Lung (tissue), 11 donors: ENCODE measurements at regions not wholly inside any gene's neighbourhood (a gene's known extent, or its start where the extent isn't known, plus 50 kb on each side); places are given as distances from the start of the nearest gene placed in this dataset.

Source experiments
- ATAC-seq: fragments of 200-7000 bp; cut with Tn5 transposase; one replicate; pipeline ENCODE4 v1.9.1; 2020; ENCODE audit warnings: moderate number of reproducible peaks; ENCODE audit not compliant: insufficient read depth, low FRiP score
- DNase-seq, 3 donors: peaks; one replicate each; pipeline ENCODE4 v3.0.0-alpha.2; 2013 to 2017
- H3K27ac ChIP-seq, 2 donors: one replicate each; pipeline ENCODE4 v1.5.1; 2013; ENCODE audit warnings: mild to moderate bottlenecking in 2 of 2, moderate library complexity in 2 of 2, control low read depth in 1 of 2, inconsistent platforms in 1 of 2, low read depth in 1 of 2, low read length in 1 of 2
- H3K27me3 ChIP-seq, 3 donors: one replicate each; pipeline ENCODE4 v1.5.1; 2013; ENCODE audit warnings: low read length in 2 of 3; ENCODE audit not compliant: control insufficient read depth in 3 of 3, insufficient read depth in 3 of 3
- H3K36me3 ChIP-seq, 4 donors: one replicate each; pipeline ENCODE4 v1.5.1; 2013; ENCODE audit warnings: low read length in 4 of 4, mild to moderate bottlenecking in 1 of 4, moderate library complexity in 1 of 4; ENCODE audit not compliant: control insufficient read depth in 4 of 4, insufficient read depth in 4 of 4
- H3K4me1 ChIP-seq, 5 donors: one replicate each; pipeline ENCODE4 v1.5.1; 2013; ENCODE audit warnings: low read length in 5 of 5, mild to moderate bottlenecking in 2 of 5, moderate library complexity in 1 of 5; ENCODE audit not compliant: control insufficient read depth in 5 of 5, insufficient read depth in 5 of 5
- H3K4me3 ChIP-seq: one replicate; pipeline ENCODE4 v1.5.1; 2013; ENCODE audit warnings: mild to moderate bottlenecking, control low read depth, moderate library complexity
- H3K9ac ChIP-seq, 2 donors: one replicate each; pipeline ENCODE4 v1.5.1; 2013; ENCODE audit warnings: low read length in 2 of 2, control low read depth in 1 of 2; ENCODE audit not compliant: insufficient read depth in 1 of 2
- H3K9me3 ChIP-seq, 4 donors: one replicate each; pipeline ENCODE4 v1.5.1; 2013; ENCODE audit warnings: low read length in 3 of 4, mild to moderate bottlenecking in 1 of 4, moderate library complexity in 1 of 4; ENCODE audit not compliant: control insufficient read depth in 4 of 4, insufficient read depth in 3 of 4
- WGBS, 2 donors: extraction: QIAGEN DNeasy Blood & Tissue Kit; methylation state at CpG; one replicate each; pipeline ENCODE4 v1.1.7; 2013; 5-methylcytosine and 5-hydroxymethylcytosine counted together
- TF ChIP-seq, protein P1 (sequence below): IDR thresholded peaks from 2 replicates; pipeline ENCODE4 v1.5.1; 2012; ENCODE audit warnings: mild to moderate bottlenecking; ENCODE audit errors: control extremely low read depth, extremely low read depth
- donor health status: control.
- donor health status: control.
- donor health status: Bipolar disorder and iron deficiency.
- donor health status: healthy.
- donor health status: DM: yes; HTN: yes; CAD: no.

DNA sequence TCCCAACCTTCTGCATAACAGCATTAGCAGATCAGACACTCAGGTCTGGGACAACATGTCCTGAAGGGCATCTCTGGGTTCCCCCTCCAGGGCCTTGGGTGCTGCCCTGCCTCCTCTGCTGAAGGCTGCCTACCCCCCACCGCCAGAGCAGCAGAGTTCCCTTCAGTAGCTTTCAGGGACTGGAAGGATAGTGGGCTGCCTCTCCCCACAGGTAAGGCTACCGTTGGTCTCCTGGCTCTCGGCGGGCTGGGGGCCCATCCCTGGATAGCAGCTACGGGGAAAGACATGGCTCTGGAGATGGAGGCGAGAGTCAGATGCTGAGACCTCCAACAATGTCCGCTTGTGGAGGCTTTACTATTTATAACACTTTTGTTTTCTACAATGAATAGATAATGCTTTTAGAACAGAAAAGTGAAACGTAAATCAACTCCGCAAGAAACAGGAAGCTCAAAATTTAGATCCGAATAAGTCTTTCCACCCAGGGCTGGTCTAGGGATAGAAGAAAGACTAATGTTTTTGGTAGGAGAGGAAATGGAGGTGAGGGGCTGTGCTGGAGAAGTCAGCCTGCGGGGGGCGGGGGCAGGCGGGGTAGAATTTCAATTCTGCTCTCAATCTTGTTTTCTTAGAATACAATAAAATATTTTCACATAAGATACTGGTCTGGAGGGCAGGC is 58.4 kb downstream of the ARL4C start:
- Histone ChIP-seq H3K27ac (peak overlapping the region in 1 of 2 donors; percentile 5), H3K4me3 (no peak overlapping the region), H3K9ac (no peak overlapping the region), H3K4me1 (peaks cover 0 to 11% (median 0%) of the 10 kb centered on the region in 5 donors), H3K9me3 (no peaks in the 10 kb centered on the region), H3K27me3 (no peaks in the 10 kb centered on the region), H3K36me3 (no peaks in the 10 kb centered on the region)
- WGBS, 2 donors, result 55 to 59% methylated on average over 13 of the region's 13 CpGs
- TF ChIP-seq, protein P1, sequence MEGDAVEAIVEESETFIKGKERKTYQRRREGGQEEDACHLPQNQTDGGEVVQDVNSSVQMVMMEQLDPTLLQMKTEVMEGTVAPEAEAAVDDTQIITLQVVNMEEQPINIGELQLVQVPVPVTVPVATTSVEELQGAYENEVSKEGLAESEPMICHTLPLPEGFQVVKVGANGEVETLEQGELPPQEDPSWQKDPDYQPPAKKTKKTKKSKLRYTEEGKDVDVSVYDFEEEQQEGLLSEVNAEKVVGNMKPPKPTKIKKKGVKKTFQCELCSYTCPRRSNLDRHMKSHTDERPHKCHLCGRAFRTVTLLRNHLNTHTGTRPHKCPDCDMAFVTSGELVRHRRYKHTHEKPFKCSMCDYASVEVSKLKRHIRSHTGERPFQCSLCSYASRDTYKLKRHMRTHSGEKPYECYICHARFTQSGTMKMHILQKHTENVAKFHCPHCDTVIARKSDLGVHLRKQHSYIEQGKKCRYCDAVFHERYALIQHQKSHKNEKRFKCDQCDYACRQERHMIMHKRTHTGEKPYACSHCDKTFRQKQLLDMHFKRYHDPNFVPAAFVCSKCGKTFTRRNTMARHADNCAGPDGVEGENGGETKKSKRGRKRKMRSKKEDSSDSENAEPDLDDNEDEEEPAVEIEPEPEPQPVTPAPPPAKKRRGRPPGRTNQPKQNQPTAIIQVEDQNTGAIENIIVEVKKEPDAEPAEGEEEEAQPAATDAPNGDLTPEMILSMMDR, result no peak
- no peak for ATAC-seq
- no peak for DNase-seq

DNA sequence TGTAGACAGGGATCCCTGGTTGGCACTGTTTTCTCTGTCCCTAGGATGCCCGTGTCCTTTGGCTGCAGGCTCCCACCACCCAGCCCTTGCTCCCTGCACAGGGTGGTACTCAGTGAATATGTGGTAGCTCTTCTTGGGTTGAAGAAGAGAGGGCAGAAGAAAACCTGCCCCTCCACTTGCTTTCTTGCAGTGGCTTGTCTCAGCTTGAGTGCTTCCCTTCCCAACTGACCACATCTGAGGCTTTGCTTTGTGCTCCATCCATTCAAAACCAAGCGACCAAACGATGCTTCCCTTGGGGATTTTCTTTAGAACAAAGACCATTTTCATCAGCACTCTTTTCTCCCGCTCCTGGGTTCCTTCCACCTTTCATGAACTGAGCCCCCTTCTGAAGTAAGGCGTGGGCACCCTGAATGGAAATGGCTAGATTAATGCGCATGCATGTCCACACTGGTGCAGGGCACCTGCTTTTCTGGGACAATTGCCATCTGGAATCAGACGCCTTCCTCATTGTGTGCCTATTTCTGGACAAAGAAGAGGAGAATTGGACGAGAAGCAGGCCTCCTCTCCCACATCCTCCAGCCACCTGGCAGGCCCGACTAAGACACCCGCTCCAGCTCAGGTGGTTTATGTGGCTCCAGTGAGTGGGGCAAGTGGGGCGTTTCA is 59.1 kb downstream of the ARL4C start:
- H3K4me1 ChIP-seq, result peaks cover 0 to 11% (median 0%) of the 10 kb centered on the region in 5 donors
- peak overlapping the region in 1 of 2 donors; percentile 5 for H3K27ac ChIP-seq
- 66 to 75% methylated on average over 11 of the region's 11 CpGs for WGBS, 2 donors
- TF ChIP-seq, protein P1, result no peak
- no peaks in the 10 kb centered on the region for H3K27me3 ChIP-seq
- H3K9ac ChIP-seq, result no peak overlapping the region
- no peak overlapping the region for H3K4me3 ChIP-seq
- H3K36me3 ChIP-seq, result no peaks in the 10 kb centered on the region
- ATAC-seq (no peak), DNase-seq (peak in 1 of 3 donors; percentile 36)
- no peaks in the 10 kb centered on the region for H3K9me3 ChIP-seq

DNA sequence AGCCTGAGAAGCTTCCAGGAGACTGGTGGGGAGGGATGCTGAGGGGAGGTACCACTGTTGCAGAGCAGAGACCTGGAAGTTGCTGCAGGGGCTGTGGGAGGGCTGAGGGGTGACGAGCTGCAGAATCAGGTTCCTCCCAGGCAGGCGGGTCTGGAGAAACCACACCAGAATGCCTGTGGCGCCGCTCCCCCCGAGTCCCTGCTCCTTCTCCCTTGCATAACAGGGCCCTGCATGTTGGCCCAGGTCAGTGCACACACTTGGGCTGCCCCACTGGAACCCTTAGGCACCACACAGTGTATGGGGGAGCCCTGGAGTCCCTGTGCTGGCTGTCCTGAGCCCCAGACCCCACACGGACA is 60.4 kb downstream of the ARL4C start:
- 50 to 82% methylated on average over 6 of the region's 6 CpGs for WGBS, 2 donors
- Histone ChIP-seq H3K9me3 (no peaks in the 10 kb centered on the region), H3K4me1 (peaks cover 0 to 11% (median 0%) of the 10 kb centered on the region in 5 donors), H3K27ac (no peak overlapping the region), H3K27me3 (no peaks in the 10 kb centered on the region), H3K9ac (no peak overlapping the region), H3K36me3 (no peaks in the 10 kb centered on the region), H3K4me3 (no peak overlapping the region)
- TF ChIP-seq, protein P1, result no peak
- DNase-seq, result no peak
- no peak for ATAC-seq
